B cell (primary cell): ENCODE measurements at regions not wholly inside any gene's neighbourhood (a gene's known extent, or its start where the extent isn't known, plus 50 kb on each side); places are given as distances from the start of the nearest gene placed in this dataset.

Source experiments
- ATAC-seq: fragments of 200-7000 bp; cut with Tn5 transposase; one replicate; pipeline ENCODE4 v1.10.0; 2021; ENCODE audit warnings: low read depth, mild to moderate bottlenecking, moderate number of reproducible peaks, moderate library complexity
- CTCF ChIA-PET: fragments of 350-600 bp; sonication (Branson Sonifier 250); formaldehyde crosslinking; loops from one replicate; lab custom pipeline; 2021; ENCODE audit warnings: antibody characterized with exemption, inconsistent platforms; lab: Charles Lee
- POLR2A ChIA-PET: fragments of 350-600 bp; sonication (Branson Sonifier 250); formaldehyde crosslinking; loops from one replicate; lab custom pipeline; 2021; ENCODE audit warnings: antibody characterized with exemption; lab: Charles Lee
- DNase-seq: peaks from one replicate; pipeline ENCODE4 v3.0.0; 2013
- H2AFZ ChIP-seq: 2 replicates; pipeline ENCODE4 v1.6.1; 2012; ENCODE audit warnings: mild to moderate bottlenecking, low read depth, low read length; ENCODE audit not compliant: insufficient read depth, poor library complexity, severe bottlenecking
- H3K27ac ChIP-seq, 2 donors: 1 replicate in 1 of 2; 2 replicates in 1 of 2; pipeline ENCODE4 v1.5.1; 2012 to 2013; ENCODE audit warnings: low read length in 2 of 2, mild to moderate bottlenecking in 2 of 2, moderate library complexity in 1 of 2
- H3K27me3 ChIP-seq, 4 experiments: fragments of 200-600 bp in 1 of 4; sonication (generic) in 1 of 4; replicated peaks in 1 of 4; 1 replicate in 2 of 4; 2 replicates in 2 of 4; pipeline versions ENCODE4 v1.6.1 to v1.7.0; 2013 to 2016; ENCODE audit warnings: low read length in 3 of 4, mild to moderate bottlenecking in 2 of 4, mixed read lengths in 1 of 4, moderate library complexity in 1 of 4; ENCODE audit not compliant: insufficient read depth in 4 of 4, control insufficient read depth in 3 of 4; ENCODE audit errors: control extremely low read depth in 1 of 4
- H3K36me3 ChIP-seq, 2 experiments: replicated peaks in 1 of 2; 1 replicate in 1 of 2; 2 replicates in 1 of 2; pipeline versions ENCODE4 v1.6.1 to v1.7.1; 2013; ENCODE audit warnings: low read length in 1 of 2; ENCODE audit not compliant: insufficient read depth in 2 of 2, control insufficient read depth in 1 of 2; ENCODE audit errors: control extremely low read depth in 1 of 2, extremely low read depth in 1 of 2
- H3K4me1 ChIP-seq, 2 donors: fragments of 200-600 bp in 1 of 2; sonication (generic) in 1 of 2; 1 replicate in 1 of 2; 2 replicates in 1 of 2; pipeline versions ENCODE4 v1.5.1 to v1.6.1; 2013 to 2017; ENCODE audit warnings: low read length in 2 of 2; ENCODE audit not compliant: control insufficient read depth in 2 of 2, insufficient read depth in 2 of 2
- H3K4me2 ChIP-seq: replicated peaks from 2 replicates; pipeline ENCODE3; 2012; ENCODE audit warnings: mild to moderate bottlenecking, low read depth, low read length; ENCODE audit not compliant: poor library complexity, severe bottlenecking
- H3K4me3 ChIP-seq, 5 experiments: fragments of 200-600 bp in 1 of 5; sonication (generic) in 1 of 5; 1 replicate in 3 of 5; 2 replicates in 2 of 5; pipeline versions ENCODE4 v1.5.1 to v1.7.0; 2011 to 2016; ENCODE audit warnings: low read length in 4 of 5, mild to moderate bottlenecking in 4 of 5, low read depth in 2 of 5, control low read depth in 1 of 5, moderate library complexity in 1 of 5; ENCODE audit not compliant: insufficient read depth in 1 of 5; ENCODE audit errors: control extremely low read depth in 1 of 5, extremely low read depth in 1 of 5
- H3K79me2 ChIP-seq: fragments of 200-600 bp; sonication (generic); one replicate; pipeline ENCODE4 v1.6.0; 2016; ENCODE audit warnings: low read length; ENCODE audit not compliant: control insufficient read depth, insufficient read depth
- H3K9ac ChIP-seq: fragments of 200-600 bp; sonication (generic); 2 replicates; pipeline ENCODE4 v1.6.1; 2017; ENCODE audit warnings: mild to moderate bottlenecking, low read length, moderate library complexity
- H3K9me3 ChIP-seq, 3 donors: one replicate each; pipeline versions ENCODE4 v1.6.1 to v1.7.1; 2013; ENCODE audit warnings: low read length in 2 of 3; ENCODE audit not compliant: control insufficient read depth in 2 of 3, insufficient read depth in 1 of 3; ENCODE audit errors: control extremely low read depth in 1 of 3
- H4K20me1 ChIP-seq: 2 replicates; pipeline ENCODE4 v1.6.0; 2012; ENCODE audit warnings: mild to moderate bottlenecking, low read length; ENCODE audit not compliant: insufficient read depth, control insufficient read depth, poor library complexity, severe bottlenecking
- H3K27ac Mint-ChIP-seq: one replicate; pipeline ENCODE4 v1.8.0; 2021; ENCODE audit warnings: mixed read lengths
- H3K27me3 Mint-ChIP-seq: one replicate; pipeline ENCODE4 v1.8.0; 2021; ENCODE audit warnings: mixed read lengths
- H3K4me1 Mint-ChIP-seq: one replicate; pipeline ENCODE4 v1.8.0; 2021; ENCODE audit warnings: mixed read lengths
- H3K4me3 Mint-ChIP-seq: one replicate; pipeline ENCODE4 v1.8.0; 2021; ENCODE audit warnings: mixed read lengths
- H3K9me3 Mint-ChIP-seq: one replicate; pipeline ENCODE4 v1.8.0; 2022; ENCODE audit warnings: mixed read lengths; ENCODE audit not compliant: insufficient read depth
- CTCF ChIP-seq: fragments of 200-600 bp; IDR thresholded peaks from one replicate; pipeline ENCODE4 v1.8.0; 2022; ENCODE audit warnings: antibody characterized with exemption, mild to moderate bottlenecking
- EZH2 ChIP-seq: IDR thresholded peaks from 2 replicates; pipeline ENCODE4 v1.6.1; 2012; ENCODE audit warnings: borderline replicate concordance, low read depth, mild to moderate bottlenecking, moderate library complexity, low read length; ENCODE audit not compliant: insufficient read depth, poor library complexity, severe bottlenecking
- WGBS: methylation state at CpG from one replicate; pipeline ENCODE4 v1.1.5; 2013; ENCODE audit warnings: missing lambda C conversion rate; ENCODE audit not compliant: insufficient coverage; 5-methylcytosine and 5-hydroxymethylcytosine counted together
- intact Hi-C: fragments of 100-400 bp; cut with micrococcal nuclease; formaldehyde crosslinking; loops from one replicate; pipeline ENCODE4 v1.10.0; 2022

- H3K4me2 ChIP-seq: no peak overlapping the region
- WGBS: no CpG with 5 or more reads among the region's 3 CpGs
- ChIA-PET POLR2A (no interaction called here), CTCF (no interaction called here)
- intact Hi-C loops: no loop called here
- peaks cover 68% of the 10 kb centered on the region for H3K27me3 Mint-ChIP-seq
- ATAC-seq (no peak), DNase-seq (no peak)
- H3K9ac ChIP-seq: no peak overlapping the region
- no peak overlapping the region for H3K4me3 ChIP-seq
- H3K27me3 ChIP-seq: peaks cover 0 to 2% (median 0%) of the 10 kb centered on the region in 4 experiments
- no peaks in the 10 kb centered on the region for H3K4me1 Mint-ChIP-seq
- no peaks in the 10 kb centered on the region for H3K79me2 ChIP-seq
- H3K36me3 ChIP-seq: no peaks in the 10 kb centered on the region
- H3K4me3 Mint-ChIP-seq: no peak overlapping the region
- H3K9me3 ChIP-seq: no peaks in the 10 kb centered on the region
- H3K27ac Mint-ChIP-seq: no peak overlapping the region
- no peak overlapping the region for H2AFZ ChIP-seq
- no peaks in the 10 kb centered on the region for H3K9me3 Mint-ChIP-seq
- no peak overlapping the region for H3K27ac ChIP-seq
- TF ChIP-seq CTCF: no peak
- TF ChIP-seq EZH2: no peak
- H3K4me1 ChIP-seq: no peaks in the 10 kb centered on the region
- no peaks in the 10 kb centered on the region for H4K20me1 ChIP-seq
Measured at GRCh38 chr6:40972190-40972589, 66.8 kb downstream of the UNC5CL start.

GRCh38 chr6:40968620-40969164 lies 70.3 kb downstream of the UNC5CL start:
- Histone ChIP-seq H3K4me3 (no peak overlapping the region), H3K27ac (no peak overlapping the region), H4K20me1 (no peaks in the 10 kb centered on the region), H3K36me3 (no peaks in the 10 kb centered on the region), H3K9ac (no peak overlapping the region), H3K4me2 (no peak overlapping the region), H2AFZ (no peak overlapping the region), H3K4me1 (no peaks in the 10 kb centered on the region), H3K79me2 (no peaks in the 10 kb centered on the region), H3K27me3 (no peaks in the 10 kb centered on the region), H3K9me3 (no peaks in the 10 kb centered on the region)
- intact Hi-C loops: no loop called here
- H3K27me3 Mint-ChIP-seq: peaks cover 39% of the 10 kb centered on the region
- ATAC-seq (no peak), DNase-seq (no peak)
- TF ChIP-seq EZH2: no peak
- TF ChIP-seq CTCF: no peak
- no peak overlapping the region for H3K4me3 Mint-ChIP-seq
- no peaks in the 10 kb centered on the region for H3K4me1 Mint-ChIP-seq
- H3K9me3 Mint-ChIP-seq: no peaks in the 10 kb centered on the region
- H3K27ac Mint-ChIP-seq: no peak overlapping the region
- CTCF ChIA-PET: no interaction called here
- POLR2A ChIA-PET: no interaction called here
